ENCODE measurements at regions not wholly inside any gene's neighbourhood (a gene's known extent, or its start where the extent isn't known, plus 50 kb on each side); places are given as distances from the start of the nearest gene placed in this dataset.

GRCh38 chr2:78407960-78408794 lies 617.3 kb upstream of the REG3G start:
- Histone ChIP-seq H3K36me3 (ENCODE audit: control insufficient read depth, insufficient read depth, low read length) (peaks cover 2% of the 10 kb centered on the region; the same call in 1 of the 2 replicates), H3K4me1 (no peaks in the 10 kb centered on the region), H3K27me3 (replicated peaks; ENCODE audit: control insufficient read depth, insufficient read depth, low read length) (no peaks in the 10 kb centered on the region), H3K4me3 (ENCODE audit: low read depth, low read length) (no peak overlapping the region), H3K9me3 (0 out of 2 replicates have a peak, but pooled peaks cover 2% of the 10 kb centered on the region)
- peak in 1 of 2 experiments; percentile 26 for DNase-seq
- Mint-ChIP-seq H3K4me3 (ENCODE audit: unreplicated experiment) (no peak overlapping the region), H3K36me3 (ENCODE audit: insufficient read depth, unreplicated experiment) (peaks cover 22% of the 10 kb centered on the region), H3K4me1 (ENCODE audit: low read depth, unreplicated experiment) (no peaks in the 10 kb centered on the region), H3K27ac (ENCODE audit: unreplicated experiment) (no peak overlapping the region), H3K9me3 (ENCODE audit: unreplicated experiment) (no peaks in the 10 kb centered on the region), H3K27me3 (ENCODE audit: insufficient read depth, unreplicated experiment) (no peaks in the 10 kb centered on the region)
- ChIA-PET CTCF (no interaction called here), POLR2A (no interaction called here)
- BruUV-seq (replicated peaks): no TSS peak
- no peak for TF ChIP-seq CTCF (IDR thresholded peaks at IDR 0.05; ENCODE audit: insufficient read depth in 1 of 2, low read depth in 1 of 2, low read length in 1 of 2, severe bottlenecking in 1 of 2, unreplicated experiment in 1 of 2)
- intact Hi-C loops (cut with micrococcal nuclease; ENCODE audit: unreplicated experiment): no loop called here

- H3K36me3 ChIP-seq (ENCODE audit: control insufficient read depth, insufficient read depth, low read length): peaks cover 2% of the 10 kb centered on the region; the same call in 1 of the 2 replicates
- BruUV-seq (replicated peaks): no TSS peak
- Mint-ChIP-seq H3K9me3 (ENCODE audit: unreplicated experiment) (no peaks in the 10 kb centered on the region), H3K4me3 (ENCODE audit: unreplicated experiment) (no peak overlapping the region), H3K4me1 (ENCODE audit: low read depth, unreplicated experiment) (no peaks in the 10 kb centered on the region), H3K36me3 (ENCODE audit: insufficient read depth, unreplicated experiment) (peaks cover 22% of the 10 kb centered on the region), H3K27ac (ENCODE audit: unreplicated experiment) (no peak overlapping the region), H3K27me3 (ENCODE audit: insufficient read depth, unreplicated experiment) (no peaks in the 10 kb centered on the region)
- CTCF ChIA-PET: no interaction called here
- H3K4me1 ChIP-seq: no peaks in the 10 kb centered on the region
- DNase-seq: no peak
- H3K4me3 ChIP-seq (ENCODE audit: low read depth, low read length): no peak overlapping the region
- TF ChIP-seq CTCF (IDR thresholded peaks at IDR 0.05; ENCODE audit: insufficient read depth in 1 of 2, low read depth in 1 of 2, low read length in 1 of 2, severe bottlenecking in 1 of 2, unreplicated experiment in 1 of 2): no peak
- POLR2A ChIA-PET: no interaction called here
- H3K9me3 ChIP-seq: no peaks in the 10 kb centered on the region
- H3K27me3 ChIP-seq (replicated peaks; ENCODE audit: control insufficient read depth, insufficient read depth, low read length): no peaks in the 10 kb centered on the region
- intact Hi-C loops (cut with micrococcal nuclease; ENCODE audit: unreplicated experiment): no loop called here
These were observed 616.7 kb upstream of the REG3G start for GRCh38 chr2:78408795-78409118.

GRCh38 chr2:78411303-78411702 lies 614.2 kb upstream of the REG3G start:
- H3K9me3 Mint-ChIP-seq (ENCODE audit: unreplicated experiment): no peaks in the 10 kb centered on the region
- no peak overlapping the region for H3K4me3 Mint-ChIP-seq (ENCODE audit: unreplicated experiment)
- peaks cover under 1% of the 10 kb centered on the region for H3K4me1 Mint-ChIP-seq (ENCODE audit: low read depth, unreplicated experiment)
- BruUV-seq (replicated peaks): no TSS peak
- H3K9me3 ChIP-seq: 0 out of 2 replicates have a peak, but pooled peaks cover 3% of the 10 kb centered on the region
- intact Hi-C loops (cut with micrococcal nuclease; ENCODE audit: unreplicated experiment): no loop called here
- DNase-seq: no peak
- POLR2A ChIA-PET: no interaction called here
- peaks cover under 1% of the 10 kb centered on the region; the same call in 1 of the 2 replicates for H3K4me1 ChIP-seq
- no peaks in the 10 kb centered on the region for H3K27me3 ChIP-seq (replicated peaks; ENCODE audit: control insufficient read depth, insufficient read depth, low read length)
- peaks cover 16% of the 10 kb centered on the region for H3K36me3 Mint-ChIP-seq (ENCODE audit: insufficient read depth, unreplicated experiment)
- H3K27ac Mint-ChIP-seq (ENCODE audit: unreplicated experiment): no peak overlapping the region
- no peak overlapping the region for H3K4me3 ChIP-seq (ENCODE audit: low read depth, low read length)
- TF ChIP-seq CTCF (IDR thresholded peaks at IDR 0.05; ENCODE audit: insufficient read depth in 1 of 2, low read depth in 1 of 2, low read length in 1 of 2, severe bottlenecking in 1 of 2, unreplicated experiment in 1 of 2): no peak
- no peaks in the 10 kb centered on the region for H3K27me3 Mint-ChIP-seq (ENCODE audit: insufficient read depth, unreplicated experiment)
- H3K36me3 ChIP-seq (ENCODE audit: control insufficient read depth, insufficient read depth, low read length): peaks cover 2% of the 10 kb centered on the region; the same call in 1 of the 2 replicates
- CTCF ChIA-PET: no interaction called here
